ENCODE measurements at regions not wholly inside any gene's neighbourhood (a gene's known extent, or its start where the extent isn't known, plus 50 kb on each side); places are given as distances from the start of the nearest gene placed in this dataset.
"Not testable (repeated sequence)": the region's sequence is repeated elsewhere in the genome, so short reads cannot be mapped to it uniquely, and the experiment has no call there.

DNA sequence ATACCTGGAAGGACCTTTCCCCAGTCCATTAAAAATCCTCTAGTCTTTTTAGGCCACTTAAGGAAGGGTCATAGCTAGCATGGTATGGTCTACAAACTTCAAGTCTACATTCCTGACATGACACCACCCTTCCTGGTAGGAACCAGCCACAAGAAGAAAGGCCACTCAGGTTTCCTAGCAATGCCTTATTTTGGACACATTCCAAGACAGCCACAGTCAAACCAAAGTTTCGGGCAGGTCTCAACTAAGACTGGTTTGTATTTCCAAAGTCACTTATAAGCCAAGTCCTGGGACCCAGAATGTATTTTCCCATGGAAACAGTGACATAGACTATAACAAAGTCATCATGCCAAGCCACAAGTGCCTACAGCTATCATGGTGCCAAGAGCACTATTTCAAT is 50.6 kb upstream of the SLC44A3 start:
- no peak for TF ChIP-seq POLR2A (IDR thresholded peaks at IDR 0.05; ENCODE audit: low read depth, low read length)
- no peak for FAIRE-seq
- no peak for DNase-seq (ENCODE audit: insufficient read length, low spot score)

DNA sequence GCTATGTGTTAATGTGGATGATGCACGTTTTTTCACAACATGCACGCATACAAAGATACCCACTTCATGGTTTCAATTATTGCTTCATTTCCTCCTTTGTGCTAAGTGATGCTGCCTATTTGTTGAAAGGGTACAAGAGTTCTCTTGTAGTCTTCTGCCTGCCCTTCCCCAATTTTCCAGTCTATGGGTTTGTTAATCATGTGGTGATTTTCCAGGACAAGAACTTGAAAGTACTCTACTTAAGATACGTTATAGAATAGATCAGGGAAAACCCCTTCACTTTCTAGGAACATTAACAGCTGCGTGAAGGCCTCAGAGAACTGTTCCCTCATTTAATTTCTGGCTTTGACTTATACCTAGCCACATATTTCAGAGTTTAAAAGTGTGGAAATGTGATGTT is 52.1 kb upstream of the SLC44A3 start:
- DNase-seq (ENCODE audit: insufficient read length, low spot score) (no peak), FAIRE-seq (no peak)
- TF ChIP-seq POLR2A (IDR thresholded peaks at IDR 0.05; ENCODE audit: low read depth, low read length) = no peak

DNA sequence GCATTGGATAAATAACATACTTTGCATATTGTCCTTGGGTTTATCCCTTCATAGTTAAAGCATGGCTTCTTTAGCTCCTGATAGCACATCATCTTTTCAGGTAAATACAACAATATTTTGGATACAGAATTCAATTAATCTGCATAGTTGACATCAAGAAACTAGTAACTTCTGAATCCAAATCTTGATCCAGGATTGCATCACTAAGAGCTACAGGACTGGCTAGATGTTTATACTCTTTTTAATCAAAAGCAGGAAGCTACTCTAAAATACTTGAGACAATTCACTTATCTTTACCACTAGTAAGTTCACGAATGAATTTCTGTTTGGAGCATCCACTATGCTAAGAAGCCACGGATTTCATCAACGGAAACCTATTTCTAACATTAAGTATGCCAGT is 54.2 kb upstream of the SLC44A3 start:
- DNase-seq (ENCODE audit: insufficient read length, low spot score) = no peak
- FAIRE-seq = no peak

DNA sequence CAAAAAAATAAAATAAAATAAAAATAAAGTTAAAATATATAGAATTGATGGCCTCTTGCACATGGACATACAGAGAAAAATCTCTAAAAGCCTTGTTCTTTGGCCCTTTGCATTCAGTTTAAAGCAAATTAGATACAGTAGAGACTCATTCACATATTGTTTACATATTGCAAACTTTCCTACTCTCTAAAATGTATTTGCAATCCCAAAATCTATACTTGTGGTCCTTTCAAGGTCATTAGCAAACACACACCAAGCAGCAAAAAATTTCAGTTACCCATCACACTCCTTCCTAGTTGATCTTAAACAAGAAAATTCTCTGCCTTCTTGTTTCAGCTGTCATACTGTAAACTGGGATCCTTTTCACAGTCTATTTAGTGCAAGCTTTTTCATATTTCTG is 61.0 kb upstream of the SLC44A3 start:
- no peak for DNase-seq (ENCODE audit: insufficient read length, low spot score)
- no peak for FAIRE-seq
- no peak for TF ChIP-seq POLR2A (IDR thresholded peaks at IDR 0.05; ENCODE audit: low read depth, low read length)

More for the DNA sequence above, 54.2 kb upstream of the SLC44A3 start:
- no peak for TF ChIP-seq POLR2A (IDR thresholded peaks at IDR 0.05; ENCODE audit: low read depth, low read length)

DNA sequence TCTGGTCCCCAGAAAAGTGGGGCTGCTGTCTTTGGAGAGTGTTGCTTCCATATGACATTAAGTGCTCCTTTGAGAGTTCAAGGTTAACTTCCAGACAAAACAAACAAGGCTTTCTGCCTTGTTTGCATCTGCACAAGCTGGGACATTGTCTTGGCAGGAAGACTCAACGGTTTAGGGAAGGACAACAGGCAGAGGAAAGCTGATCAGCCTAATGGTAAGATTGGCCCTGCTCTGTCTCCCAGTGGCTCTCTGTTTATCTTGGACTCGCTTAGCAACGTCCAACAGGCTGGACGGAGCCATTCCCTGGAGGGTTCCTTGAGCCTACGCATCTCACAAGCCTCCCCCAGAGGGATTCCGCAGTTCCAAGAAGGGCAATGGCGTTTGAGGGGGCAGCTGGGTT is 62.2 kb upstream of the SLC44A3 start:
- DNase-seq (ENCODE audit: insufficient read length, low spot score) (no peak), FAIRE-seq (no peak)
- no peak for TF ChIP-seq POLR2A (IDR thresholded peaks at IDR 0.05; ENCODE audit: low read depth, low read length)

DNA sequence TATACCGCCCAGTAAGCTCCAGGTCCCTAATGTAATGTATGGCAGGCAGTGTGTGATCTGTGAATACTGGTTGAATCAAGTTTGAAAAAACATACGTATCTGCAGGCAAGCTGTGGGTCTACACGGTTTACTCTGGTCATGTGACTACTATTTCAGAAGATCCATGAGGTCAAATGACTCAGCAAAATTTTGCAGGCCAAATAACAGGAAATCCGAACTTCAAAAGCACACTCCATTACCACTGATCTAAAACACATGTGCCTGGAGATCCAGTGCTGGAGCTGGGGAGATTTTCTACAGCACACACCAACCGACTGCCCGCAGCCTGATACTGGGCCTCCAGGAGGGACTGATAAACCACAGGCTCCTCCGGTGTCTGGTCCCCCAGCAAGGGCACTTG is 64.5 kb upstream of the SLC44A3 start:
- DNase-seq (ENCODE audit: insufficient read length, low spot score) (no peak), FAIRE-seq (no peak)
- no peak for TF ChIP-seq POLR2A (IDR thresholded peaks at IDR 0.05; ENCODE audit: low read depth, low read length)

DNA sequence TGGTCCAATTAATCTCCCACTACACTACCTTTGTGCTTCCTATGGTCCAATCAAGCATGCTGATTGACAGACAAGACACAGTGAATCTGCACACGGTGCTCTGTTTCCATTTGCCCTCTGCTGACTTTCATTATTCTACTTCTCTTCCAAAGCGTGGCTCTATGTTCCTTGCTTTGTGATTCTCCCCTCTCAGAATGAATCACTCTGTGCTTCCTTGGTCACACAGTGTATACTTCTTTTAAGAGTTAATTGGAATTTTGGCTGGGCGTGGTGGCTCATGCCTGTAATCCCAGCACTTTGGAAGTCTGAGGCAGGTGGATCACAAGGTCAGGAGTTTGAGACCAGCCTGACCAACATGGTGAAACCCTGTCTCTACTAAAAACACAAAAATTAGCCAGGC is 65.1 kb upstream of the SLC44A3 start:
- FAIRE-seq = not testable (repeated sequence)

DNA sequence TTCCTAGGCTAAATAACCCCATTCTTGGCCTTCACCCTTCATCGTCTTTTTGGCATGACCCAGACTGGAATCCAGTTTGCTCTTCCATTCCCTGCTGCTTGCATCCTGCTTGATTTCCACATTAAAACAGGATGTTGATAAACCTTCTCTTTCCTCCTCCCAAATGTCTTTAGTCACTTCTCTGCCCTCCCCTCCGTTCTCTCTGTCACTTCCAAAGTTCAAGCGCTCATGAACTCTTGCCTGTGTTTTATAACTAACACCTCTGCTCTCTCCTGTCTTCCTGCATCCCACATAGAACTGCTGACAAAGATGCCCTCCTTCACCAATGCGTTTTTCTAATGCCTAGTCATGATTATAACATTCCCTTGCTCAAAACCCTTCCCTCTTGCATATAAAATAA is 65.6 kb upstream of the SLC44A3 start:
- TF ChIP-seq POLR2A (IDR thresholded peaks at IDR 0.05; ENCODE audit: low read depth, low read length) = no peak
- no peak for DNase-seq (ENCODE audit: insufficient read length, low spot score)
- FAIRE-seq = no peak

More for the DNA sequence above, 65.1 kb upstream of the SLC44A3 start:
- not testable (repeated sequence) for DNase-seq (ENCODE audit: insufficient read length, low spot score)

DNA sequence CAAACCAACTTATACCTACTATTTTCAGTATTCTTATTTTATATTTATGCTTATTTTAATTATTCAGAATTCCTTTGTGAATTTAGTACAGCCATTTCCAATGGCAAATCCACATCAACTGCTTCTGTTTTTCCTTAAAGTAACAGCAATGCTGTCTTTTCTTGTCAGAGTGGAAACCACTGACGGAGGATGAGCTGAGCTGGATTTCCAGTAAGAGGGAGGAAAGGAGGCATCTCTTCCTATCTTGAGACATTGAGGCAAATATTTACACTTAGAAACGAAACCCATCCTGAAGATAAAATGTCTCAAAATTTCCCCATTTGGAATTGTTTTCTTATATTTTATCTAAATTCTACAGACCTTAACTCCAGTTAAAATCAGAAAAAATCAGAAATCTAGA is 66.1 kb upstream of the SLC44A3 start:
- DNase-seq (ENCODE audit: insufficient read length, low spot score) (no peak), FAIRE-seq (no peak)
- no peak for TF ChIP-seq POLR2A (IDR thresholded peaks at IDR 0.05; ENCODE audit: low read depth, low read length)

DNA sequence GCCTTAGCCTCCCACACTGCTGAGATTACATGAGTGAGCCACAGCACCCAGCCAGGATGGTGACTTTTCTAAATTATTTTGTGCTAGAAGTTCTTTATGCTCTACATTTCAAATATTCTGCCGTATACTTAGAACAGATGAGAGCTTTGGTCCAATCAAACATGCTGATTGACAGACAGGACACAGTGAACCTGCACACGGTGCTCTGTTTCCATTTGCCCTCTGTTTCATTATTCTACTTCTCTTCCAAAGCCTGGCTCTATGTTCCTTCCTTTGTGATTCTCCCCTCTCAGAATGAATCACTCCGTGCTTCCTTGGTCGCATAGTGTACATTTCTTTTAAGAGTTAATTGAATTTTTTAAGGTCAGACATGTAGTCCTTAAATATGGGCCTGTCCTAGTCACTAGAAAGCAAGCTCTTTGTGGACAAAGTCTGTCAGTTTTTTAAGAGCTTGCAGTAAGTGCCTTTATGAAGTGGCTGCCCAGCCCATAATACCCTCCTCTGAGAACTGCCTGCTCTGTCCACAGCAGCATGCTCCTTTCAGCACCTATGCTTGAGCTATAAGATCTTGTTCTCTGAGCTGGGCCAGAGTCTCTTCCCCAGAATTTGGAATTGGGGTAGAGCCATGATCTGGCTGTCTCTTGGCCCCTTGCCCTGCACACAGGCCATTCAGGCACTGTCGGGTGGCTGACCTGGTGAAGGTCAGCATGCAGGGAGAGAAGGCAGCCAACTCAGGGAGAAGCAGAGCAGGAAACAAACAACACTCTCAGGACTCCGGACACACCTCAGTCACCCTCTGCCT is 66.8 kb upstream of the SLC44A3 start:
- FAIRE-seq (no peak), DNase-seq (ENCODE audit: insufficient read length, low spot score) (no peak)
- no peak for TF ChIP-seq POLR2A (IDR thresholded peaks at IDR 0.05; ENCODE audit: low read depth, low read length)

DNA sequence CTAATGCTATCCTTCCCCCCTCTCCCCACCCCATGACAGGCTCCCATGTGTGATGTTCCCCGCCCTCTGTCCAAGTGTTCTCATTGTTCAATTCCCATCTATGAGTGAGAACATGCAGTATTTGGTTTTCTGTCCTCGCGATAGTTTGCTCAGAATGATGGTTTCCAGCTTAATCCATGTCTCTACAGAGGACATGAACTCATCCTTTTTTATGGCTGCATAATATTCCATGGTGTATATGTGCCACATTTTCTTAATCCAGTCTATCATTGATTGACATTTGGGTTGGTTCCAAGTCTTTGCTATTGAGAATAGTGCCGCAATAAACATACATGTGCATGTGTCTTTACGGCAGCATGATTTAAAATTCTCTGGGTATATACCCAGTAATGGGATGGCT is 68.7 kb upstream of the SLC44A3 start:
- not testable (repeated sequence) for FAIRE-seq; DNase-seq (ENCODE audit: insufficient read length, low spot score)

DNA sequence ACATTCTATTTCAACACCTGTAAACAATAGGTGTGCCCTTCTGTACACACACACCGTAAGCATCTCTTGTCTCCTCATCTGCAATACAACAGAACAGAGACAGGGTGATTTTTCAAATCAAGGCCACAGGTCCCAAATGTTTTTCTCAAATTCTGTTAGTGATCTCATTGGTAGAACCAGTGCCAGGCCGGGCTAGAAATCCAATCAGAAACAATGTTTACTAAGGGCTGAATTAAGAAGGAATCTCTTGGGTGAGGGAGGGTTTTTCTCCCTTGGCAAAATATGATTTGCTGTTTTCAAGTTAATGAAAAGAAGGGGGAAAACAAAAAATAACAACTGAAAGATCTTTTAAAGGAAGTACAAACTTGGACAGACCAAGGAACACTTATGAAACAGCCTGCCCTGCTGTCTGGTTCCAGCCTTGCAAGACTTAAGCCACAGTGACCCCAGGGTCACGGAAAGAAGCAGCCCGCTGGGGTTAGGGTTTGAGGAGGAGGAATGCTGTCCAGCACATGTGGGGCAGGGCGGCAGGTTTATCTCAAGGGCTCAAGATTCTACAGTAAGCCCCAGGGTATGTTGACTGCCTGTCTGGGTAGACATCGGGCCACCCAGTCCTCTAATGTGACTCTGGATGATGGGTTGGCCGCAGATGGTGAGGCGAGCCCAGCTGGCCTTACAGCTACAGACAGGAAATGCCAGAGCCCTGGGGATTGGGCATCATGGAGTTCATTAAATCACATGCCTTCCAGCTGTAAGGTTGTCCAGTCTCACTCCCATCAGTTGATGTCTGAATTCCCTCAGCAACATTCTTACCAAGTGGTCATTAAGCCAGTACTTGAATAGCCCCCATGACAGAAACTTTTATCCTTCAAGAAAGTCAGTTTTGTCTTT is 73.3 kb upstream of the SLC44A3 start:
- TF ChIP-seq POLR2A (IDR thresholded peaks at IDR 0.05; ENCODE audit: low read depth, low read length) = no peak

DNA sequence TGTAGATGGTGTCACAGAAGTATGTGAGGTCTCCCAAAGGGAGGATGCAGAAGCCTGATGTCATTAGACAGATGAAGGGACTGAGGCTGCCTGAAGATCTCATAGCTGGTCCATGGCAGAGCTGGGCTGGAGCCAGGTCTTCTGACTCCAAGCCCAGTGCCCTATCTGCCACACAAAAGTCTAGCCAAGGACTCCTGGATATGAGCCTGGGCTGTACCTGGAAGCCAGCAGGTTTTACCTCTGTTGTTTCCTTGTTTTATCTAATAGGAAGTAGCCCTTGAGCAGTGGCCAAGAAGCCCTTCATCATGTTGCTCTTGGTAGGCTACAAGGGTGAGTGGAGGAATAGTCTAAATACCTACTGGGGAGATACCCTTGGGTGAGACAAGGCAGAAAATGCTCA is 74.4 kb upstream of the SLC44A3 start:
- no peak for FAIRE-seq
- no peak for DNase-seq (ENCODE audit: insufficient read length, low spot score)
- no peak for TF ChIP-seq POLR2A (IDR thresholded peaks at IDR 0.05; ENCODE audit: low read depth, low read length)

More for the DNA sequence above, 73.3 kb upstream of the SLC44A3 start:
- FAIRE-seq = no peak
- DNase-seq (ENCODE audit: insufficient read length, low spot score) = no peak

DNA sequence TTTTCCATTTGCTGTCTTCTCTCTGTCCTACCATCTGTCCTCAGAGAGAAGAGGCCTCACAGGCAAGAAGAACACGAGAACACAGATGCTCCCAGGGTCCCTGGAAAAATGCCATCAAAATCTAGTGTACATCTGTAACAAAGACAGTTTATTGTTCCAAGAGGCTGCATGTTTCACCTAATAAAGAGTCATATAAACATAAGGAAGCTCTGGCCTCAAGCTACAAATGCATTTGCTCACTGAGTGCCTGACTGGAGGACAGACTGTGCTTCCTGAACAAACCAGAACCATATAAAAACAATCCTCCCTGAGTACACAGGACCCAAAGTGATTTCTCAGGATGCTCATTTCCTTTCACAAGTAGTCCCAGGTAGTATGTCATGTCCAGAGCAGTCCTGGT is 76.3 kb upstream of the SLC44A3 start:
- DNase-seq (ENCODE audit: insufficient read length, low spot score) (no peak), FAIRE-seq (no peak)
- TF ChIP-seq POLR2A (IDR thresholded peaks at IDR 0.05; ENCODE audit: low read depth, low read length) = no peak

DNA sequence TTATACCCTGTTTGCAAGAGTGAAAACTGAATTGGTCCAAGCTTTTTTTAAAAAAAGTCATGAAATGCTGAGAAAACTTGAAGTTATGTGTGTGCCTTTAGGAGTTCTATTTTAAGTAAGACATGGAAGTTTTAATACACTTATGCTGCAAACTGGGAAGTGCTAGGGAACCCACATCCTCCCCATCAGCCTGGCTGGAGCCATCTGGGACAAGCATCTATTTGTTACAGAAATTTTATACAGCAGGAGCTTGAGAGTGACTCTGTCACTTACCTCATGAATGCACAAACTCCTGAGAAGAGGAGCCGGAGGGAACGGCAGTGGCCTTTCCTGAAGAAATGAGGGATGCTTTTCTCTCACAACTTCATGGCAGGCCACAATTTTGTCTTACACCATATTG is 78.2 kb upstream of the SLC44A3 start:
- DNase-seq (ENCODE audit: insufficient read length, low spot score) = no peak
- TF ChIP-seq POLR2A (IDR thresholded peaks at IDR 0.05; ENCODE audit: low read depth, low read length) = no peak
- FAIRE-seq = no peak
